ENCODE measurements at regions not wholly inside any gene's neighbourhood (a gene's known extent, or its start where the extent isn't known, plus 50 kb on each side); places are given as distances from the start of the nearest gene placed in this dataset.

DNA sequence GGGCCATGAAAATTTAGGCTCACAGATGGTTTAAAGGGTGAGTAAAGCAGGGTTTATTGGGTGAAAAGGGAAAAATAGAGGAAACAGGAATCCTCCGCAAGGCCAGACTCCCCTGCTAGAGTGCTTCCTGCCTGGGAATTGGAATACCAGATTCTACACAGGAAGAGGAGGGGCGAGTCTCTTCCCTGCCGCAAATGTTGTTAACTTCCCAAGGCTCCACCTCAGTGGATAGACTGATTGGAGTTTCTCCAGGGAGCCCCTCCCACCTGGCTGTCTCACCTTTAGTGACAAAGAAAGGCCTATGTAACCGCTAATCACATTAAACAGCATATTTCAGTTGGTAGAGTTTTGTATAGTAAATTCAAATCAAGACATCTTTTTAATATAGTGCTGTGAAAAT, 1450.1 kb downstream of the KCNT2 start:
- no peak for DNase-seq

DNA sequence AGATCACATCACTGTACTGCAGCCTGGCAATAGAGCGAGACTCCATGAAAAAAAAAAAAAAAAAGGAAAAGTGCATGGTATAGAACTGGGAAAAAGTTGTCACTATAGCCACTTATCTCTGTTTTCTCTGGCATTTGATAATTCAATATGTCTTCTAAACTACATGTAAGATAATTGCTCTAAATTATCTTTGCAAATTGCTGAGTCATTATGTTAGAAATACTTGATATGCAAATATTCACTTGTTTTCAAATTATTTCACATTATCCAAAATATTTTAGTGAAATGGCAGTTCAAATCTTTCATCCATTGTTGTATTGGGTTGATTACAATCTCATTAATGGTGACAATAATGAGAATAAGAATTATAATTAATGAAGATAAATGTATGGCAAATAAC, 1455.1 kb downstream of the KCNT2 start:
- no peak for DNase-seq

DNA sequence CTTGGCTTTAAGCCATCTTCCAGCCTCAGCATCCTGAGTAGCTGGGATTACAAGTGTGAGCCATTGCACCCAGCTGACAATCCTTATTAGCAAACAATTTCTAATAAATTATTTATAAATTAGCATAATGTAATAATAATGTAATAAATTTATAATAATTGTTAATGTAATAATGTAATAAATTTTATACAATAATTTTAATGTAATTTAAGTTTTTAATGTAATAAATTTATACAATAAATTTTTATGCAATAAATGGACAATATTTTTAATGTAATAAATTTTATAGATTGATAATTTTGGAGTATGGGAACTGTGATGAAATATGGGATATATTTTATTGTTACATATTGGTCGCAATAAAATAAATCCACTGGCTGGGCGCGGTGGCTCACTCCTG, 1457.5 kb downstream of the KCNT2 start:
- DNase-seq, result no peak

DNA sequence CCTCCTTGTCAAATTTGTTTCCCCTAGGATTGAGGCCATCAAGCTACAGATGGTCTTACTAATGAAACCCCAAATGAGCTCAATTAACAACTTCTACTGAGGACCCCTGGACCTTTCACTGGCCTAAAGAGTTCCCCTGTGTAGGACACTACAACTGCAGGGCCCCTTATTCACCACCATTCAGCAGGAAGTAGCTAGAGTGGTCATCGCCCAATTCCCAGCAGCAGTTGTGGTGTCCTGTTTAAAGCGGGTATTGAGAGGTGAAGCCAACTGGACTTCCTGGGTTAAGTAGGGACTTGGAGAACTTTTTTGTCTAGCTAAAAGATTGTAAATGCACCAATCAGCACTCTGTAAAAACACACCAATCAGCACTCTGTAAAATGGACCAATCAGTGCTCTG, 1466.9 kb downstream of the KCNT2 start:
- no peak for DNase-seq

DNA sequence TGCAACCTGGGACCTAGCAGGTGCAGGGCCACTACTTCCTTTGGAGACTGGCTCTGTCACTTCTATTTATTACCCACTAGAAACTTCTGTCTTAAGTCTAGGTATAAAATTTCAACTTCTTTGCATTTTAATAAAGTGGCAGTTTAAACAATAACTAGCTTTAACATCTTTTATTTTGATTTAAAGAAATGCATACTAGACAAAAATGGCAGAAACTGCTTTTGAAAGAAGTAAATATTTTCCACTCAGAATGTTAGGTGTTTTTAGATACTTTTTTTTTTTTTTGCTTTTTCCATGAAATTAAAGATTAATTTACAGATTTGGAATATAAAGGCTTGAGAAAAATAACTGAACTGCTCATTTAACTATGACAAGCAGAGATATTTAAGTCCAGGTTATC, 1477.6 kb downstream of the KCNT2 start:
- no peak for DNase-seq

DNA sequence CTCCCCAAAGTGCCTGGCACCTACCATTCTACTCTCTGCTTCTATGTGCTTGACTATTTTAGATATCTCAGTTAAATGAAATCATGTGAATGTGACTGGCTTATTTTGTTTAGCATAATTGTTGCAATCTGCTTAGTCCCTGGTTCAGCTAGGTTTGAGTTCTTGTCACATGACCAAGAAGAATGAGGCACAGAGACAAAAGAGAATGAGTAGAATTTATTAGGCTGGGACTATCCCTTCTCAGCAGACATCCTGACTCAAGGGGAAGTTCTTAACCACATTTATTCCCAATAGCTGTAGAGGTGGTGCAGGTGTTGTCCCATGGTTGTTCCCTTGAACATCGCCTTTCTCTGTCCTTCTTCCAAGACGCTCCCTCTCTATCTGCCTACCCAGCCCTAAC, 1485.7 kb downstream of the KCNT2 start:
- DNase-seq, result no peak

DNA sequence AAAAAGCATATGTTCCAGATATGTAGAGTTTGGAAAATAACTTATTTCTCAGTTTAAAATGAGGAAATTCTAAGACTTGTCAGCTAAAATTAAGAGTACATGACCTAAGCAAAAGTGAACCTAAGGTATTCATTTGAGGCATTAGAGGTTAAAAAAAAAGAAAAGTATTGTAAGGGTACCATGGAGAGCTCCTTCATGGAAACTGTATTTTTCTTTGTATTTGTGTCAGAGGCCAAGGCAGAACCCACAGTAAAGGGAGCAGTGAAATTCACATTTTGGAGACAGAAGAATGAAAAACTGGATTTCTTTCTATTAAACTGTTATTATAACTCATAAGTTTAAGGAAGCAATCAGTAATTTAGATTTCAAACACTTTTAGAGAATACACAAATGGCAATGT, 1494.8 kb downstream of the KCNT2 start:
- DNase-seq, result no peak

DNA sequence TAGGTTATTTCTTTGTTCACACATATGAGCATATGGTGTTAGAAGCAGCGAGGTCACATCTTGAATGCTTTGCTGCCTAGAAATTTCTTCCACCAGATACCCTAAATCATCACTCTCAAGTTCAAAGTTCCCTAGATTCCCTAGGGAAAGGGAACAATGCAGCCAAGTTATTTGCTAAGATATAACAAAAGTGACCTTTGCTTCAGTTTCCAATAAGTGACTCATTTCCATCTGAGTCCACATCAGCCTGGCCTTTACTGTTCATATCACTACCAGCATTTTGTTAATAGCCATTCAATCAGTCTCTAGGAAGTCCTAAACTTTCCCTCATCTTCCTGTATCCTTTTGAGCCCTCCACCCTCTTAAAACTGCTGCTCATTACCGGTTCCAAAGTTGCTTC, 1502.5 kb downstream of the KCNT2 start:
- no peak for DNase-seq

DNA sequence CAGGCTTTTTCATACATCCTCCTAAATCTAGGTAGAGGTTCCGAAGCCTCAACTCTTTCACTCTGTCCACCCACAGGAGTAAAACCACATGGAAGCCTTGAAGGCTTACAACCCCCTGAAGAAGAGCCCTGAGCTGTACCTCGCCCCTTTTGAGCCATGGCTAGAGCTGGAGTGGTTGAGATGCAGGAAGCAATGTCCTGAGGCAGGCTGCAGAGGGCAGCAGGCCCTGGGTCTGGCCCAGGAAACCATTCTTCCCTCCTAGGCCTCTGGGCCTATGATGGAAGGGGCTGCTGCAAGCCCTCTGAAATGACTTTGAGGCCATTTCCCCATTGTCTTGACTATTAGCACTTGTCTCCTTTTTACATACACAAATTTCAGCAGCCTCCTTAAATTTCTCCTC, 1503.0 kb downstream of the KCNT2 start:
- DNase-seq, result no peak

DNA sequence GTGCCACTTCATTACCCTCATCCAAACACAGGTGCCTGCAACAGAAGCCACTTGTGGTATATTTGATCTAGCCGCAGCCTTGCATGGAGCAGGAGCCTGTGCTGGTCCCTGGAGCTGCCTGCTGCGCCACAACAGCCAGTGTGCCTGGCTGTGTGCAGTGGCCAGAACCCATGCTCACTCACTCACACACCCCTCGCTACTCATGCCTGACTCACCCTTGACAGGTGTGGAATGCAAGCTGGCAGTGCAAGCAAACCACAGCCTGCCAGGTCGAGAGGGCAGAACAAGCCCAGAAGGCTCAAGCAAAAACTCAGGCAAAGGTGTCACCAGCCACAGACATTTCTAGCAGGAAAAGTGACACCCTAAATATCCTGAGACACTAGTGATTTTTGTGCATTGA, 1510.9 kb downstream of the KCNT2 start:
- DNase-seq, result no peak

DNA sequence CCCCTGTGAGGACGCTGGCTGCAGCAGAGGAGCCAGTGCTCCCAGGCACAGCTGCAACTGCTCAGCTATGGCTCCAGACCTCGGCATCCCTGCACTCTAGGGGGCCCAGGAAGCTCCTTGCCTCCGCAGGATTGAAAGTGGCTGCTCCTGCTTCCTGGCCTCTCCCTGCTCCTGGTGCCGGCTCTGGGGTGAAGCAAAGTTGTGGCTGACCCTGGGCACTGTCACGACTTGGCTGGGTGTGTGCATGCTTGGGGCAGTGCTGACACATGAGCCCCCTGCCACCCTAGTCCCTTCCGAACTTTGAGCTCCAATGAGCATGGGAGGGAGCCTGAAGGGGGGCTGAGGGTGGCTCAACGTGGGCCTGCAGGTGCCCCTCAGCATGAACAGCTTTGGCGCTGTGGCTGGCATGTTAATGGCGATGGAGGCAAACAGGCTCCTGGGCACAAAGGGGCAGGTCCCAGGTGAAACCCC, 1512.2 kb downstream of the KCNT2 start:
- no peak for DNase-seq

DNA sequence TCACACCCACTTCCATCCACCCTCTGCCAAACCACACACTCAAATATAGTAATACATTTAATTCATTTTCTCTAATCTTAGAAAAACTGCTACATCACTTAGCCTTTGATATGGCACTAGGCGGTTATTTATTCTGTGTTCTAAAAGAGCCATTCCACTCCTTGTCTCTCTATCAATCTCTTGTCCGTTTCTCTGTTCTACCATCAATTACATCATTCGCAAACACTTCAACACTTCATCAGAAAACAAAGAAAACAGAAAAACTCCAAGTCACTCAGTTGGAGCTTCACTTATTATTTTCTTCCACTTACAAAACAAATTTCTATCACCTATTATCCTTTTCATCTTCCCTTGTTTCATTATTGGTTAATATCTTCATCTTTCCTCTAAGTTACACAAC, 1523.0 kb downstream of the KCNT2 start:
- DNase-seq, result no peak

DNA sequence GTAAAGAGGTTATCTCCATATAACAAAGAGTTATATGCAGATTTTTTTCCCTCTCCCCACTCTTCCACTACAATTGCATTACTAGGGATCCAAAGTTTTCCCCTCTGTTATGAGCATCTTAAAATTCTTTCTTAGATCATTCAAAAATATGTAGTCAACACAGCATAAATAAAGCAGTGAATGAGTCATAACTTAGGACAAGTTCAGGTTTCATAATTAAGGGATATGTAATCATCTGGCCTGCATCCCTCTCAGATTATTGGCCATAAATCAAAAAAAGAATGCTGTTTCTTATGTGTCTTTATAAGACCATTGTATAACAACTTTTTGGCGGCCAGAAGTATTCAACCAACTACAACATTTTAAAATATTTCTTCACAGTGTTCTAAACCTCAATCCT, 1526.1 kb downstream of the KCNT2 start:
- no peak for DNase-seq

DNA sequence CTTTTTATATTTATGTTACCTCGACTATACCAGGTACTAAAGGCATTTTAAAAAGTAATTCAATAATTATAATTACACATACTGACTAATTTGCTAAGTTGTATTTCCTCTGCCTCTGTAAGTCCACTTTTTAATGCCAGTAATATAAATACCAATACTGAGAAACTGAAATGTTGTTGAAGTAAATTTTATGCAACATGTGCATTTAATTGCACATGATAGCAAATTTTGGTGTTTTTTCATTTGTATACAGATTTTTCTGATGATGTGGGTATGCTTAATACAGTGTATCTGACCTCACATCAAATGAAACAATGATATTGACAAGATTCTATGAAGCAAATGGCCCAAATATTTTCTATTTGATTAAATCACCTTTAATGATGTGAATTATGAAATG, 1531.6 kb downstream of the KCNT2 start:
- DNase-seq, result no peak

DNA sequence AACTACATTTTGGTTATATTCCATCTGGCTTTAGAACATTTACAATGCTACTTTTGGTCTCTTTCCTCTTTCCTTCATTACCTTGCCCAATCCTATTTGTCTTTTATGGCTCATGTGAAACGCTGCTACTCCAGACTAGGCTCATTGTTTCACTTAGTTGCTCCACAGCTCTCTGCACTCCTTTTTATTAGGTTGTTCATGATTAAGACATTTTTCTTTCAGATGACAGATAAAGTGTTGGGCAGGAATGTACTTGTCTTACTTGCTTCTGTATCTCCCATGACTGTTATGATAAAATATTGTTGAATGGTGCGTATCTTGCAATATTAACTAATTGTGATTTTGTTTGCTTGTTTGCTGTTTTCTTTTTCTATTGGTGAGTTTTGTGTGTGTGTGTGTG, 1532.3 kb downstream of the KCNT2 start:
- no peak for DNase-seq

DNA sequence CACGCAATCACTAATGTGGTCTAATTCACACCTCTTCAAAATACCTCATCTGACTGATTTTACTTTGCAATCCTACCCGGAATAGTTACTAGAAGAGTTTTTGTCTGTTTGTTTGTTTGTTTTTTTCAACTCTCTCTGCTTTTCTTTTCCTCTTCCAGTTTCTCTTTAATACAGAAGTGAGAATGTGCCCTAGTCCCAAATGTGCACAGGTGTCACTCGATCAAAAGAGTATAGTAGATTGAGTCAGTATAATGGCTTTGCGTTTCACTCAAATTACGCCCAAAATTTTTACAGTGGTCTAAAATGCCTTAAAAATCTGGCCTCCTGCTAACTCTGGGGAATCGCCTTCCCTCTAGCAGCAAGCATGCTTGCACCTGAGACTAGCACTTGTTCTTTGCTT, 1536.8 kb downstream of the KCNT2 start:
- no peak for DNase-seq

DNA sequence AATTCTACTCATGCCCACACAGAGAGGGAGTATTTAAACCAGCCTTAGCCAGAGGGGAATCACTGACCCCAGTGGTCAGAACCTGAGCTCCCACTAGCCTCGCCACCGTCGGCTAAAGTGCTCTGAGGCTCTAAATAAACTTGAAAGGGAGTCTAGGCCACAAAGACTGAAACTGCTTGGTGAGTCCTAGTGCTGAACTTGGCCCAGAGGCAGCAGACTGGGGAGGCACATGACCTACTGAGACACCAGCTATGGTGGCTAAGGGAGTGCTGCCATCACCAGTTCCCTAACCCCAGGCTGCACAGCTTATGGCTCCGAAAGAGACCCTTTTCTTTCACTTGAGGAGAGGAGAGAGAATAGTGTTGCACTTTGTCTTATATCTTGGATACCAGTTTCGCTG, 1542.8 kb downstream of the KCNT2 start:
- DNase-seq, result no peak

DNA sequence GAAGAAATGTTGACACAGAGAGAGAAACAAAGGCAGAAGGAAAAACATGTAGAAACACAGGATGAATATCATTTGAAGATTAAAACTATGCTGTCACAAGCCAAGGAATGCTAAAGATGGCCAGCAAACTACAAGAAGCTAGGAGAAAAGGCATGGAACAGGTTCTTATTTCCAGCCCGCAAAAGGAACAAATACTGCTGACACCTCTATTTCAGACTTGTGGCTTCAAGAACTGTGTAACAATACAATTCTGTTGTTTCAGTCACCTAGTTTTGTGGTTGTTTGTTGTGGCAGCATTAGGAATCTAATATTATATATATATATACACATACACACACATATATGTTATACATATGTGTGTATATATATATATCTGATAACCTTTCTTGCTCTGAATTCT, 1543.9 kb downstream of the KCNT2 start:
- DNase-seq, result no peak

DNA sequence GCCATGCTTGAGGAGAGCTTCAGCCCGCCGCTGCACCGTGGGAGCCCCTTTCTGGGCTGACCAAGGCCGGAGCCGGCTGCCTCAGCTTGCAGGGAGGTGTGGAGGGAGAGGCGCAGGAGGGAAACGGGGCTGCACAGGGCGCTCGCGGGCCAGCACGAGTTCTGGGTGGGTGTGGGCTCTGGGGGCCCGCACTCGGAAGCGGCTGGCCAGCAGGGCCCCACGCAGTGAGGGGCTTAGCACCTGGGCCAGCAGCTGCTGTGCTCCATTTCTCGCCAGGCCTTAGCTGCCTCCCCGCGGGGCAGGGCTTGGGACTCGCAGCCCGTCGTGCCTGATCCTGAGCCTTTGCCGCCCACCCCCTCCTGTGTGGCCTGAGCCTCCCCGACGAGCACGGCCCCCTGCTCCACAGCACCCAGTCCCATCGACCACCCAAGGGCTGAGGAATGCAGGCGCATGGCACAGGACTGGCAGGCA, 1554.0 kb downstream of the KCNT2 start:
- DNase-seq, result no peak

DNA sequence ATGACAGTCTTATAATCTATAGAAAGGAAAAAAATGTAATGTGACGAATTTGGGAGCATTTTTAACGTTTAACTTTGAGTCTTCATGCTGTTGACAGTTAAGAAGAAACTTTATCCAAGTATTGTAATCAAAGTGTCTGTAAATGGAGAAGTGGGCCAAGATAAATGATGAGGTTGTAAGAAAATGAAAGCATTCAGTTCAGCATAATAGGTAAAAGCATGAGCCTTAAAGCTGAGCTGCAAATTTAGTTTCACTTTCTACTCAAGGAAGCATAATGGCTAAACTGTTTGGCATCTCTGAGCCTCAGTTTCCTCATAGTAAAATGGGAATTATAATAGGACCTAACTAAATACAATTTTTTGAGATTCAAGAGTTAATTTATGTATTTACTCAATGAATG, 1554.8 kb downstream of the KCNT2 start:
- no peak for DNase-seq

DNA sequence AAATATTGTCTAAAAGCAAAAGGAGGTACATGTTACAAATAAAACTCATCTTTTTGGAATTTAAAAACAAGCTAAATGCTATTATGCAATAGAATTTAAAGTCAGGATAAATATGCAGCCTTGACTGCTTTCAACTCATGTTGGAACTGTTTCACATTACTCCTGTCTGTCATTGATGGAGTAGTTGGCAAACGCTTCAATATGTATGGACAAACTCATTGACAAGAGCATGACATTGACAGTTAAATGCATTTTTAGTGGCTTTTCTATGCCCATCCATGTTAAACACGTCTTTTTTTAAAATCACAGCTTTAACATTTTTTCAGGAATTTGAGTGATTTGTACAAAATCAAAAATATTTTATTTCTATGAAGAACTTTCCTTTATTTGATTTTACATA, 1560.5 kb downstream of the KCNT2 start:
- no peak for DNase-seq

DNA sequence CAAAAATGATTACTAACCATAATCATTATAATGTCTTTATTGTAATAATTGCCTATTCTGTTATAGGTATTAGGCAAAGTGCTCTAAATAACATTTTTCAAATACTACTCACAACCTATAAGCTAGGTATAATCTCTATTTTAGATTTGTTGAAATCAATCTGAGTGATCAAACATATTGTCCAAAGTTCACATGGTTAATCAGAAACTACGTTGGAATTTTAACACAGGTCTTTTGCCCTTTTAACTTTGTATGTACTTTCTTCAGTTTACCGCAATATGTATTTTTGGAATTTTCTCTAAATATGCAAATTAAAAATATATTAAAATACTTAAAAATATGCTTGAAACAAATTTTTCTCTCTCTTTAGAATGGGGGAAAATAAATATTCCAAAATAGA, 1563.2 kb downstream of the KCNT2 start:
- no peak for DNase-seq

DNA sequence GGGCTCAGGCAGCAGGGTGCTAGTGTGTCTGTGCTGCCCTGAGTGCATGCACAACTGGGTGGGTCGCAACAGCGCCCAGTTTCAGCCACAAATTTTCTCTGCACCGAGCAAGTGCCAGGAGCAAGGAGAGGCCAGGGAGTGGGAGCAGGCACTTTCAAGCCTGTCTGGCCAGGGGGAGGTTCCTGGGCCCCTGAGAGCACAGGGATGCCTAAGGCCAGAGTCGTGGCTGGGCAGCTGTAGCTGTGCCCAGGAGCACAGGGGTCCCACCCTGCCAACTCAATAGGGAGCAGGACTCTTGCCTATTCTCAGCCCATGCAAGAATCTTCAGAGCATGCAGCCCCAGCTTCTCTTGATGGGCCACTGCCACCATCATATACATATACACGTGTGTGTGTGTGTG, 1577.4 kb downstream of the KCNT2 start:
- DNase-seq, result no peak

DNA sequence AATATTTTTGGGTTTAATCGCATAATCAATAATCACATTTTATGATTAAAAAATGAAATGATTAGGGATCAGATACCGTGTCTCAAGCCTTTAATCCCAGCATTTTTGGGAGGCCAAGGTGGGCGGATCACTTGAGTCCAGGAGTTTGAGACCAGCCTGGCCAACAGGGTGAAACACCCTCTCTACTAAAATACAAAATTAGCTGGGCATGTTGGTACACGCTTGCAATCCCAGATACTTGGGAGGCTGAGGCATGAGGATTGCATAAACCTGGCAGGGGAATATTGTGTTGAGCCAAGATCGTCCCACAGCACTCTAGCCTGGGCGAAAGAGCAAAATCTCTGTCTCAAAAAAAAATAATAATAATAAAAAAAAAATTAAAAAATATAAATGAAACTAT, 1581.4 kb downstream of the KCNT2 start:
- no peak for DNase-seq

DNA sequence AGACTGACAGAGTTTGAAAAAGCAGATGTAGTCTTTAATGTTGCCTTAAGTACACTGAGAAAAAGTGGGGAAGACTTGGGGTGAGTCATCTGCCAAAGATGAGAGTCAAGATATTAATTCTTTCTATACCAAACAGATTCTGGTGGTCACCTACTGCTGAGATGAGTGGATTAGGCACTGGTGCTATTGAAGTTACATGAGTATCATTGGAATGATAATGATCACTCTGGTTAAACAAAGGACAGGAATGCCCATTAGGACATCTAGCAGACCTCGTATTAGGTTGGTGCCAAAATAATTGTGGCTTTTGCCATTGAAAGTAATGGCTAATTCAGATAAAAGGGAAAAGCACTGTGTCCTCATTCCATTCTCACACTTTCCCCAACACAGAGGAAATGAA, 1588.9 kb downstream of the KCNT2 start:
- DNase-seq, result no peak

DNA sequence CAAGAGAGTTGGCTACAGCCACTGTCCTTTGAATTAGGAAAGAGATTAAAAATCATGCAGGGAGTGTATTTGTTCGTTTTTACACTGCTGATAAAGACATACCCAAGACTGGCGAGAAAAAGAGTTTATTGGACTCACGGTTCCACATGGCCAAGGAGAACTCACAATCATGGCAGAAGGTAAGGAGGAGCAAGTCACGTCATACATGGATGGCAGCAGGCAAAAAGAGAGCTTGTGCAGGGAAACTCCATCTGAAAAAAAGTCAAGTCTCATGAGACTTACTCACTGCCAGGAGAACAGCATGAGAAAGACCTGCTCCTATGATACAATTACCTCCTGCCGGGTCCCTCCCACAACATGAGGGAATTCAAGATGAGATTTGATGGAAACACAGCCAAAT, 1595.2 kb downstream of the KCNT2 start:
- no peak for DNase-seq
